Trophoblast cell (in vitro differentiated cells and primary cell): ENCODE measurements at regions not wholly inside any gene's neighbourhood (a gene's known extent, or its start where the extent isn't known, plus 50 kb on each side); places are given as distances from the start of the nearest gene placed in this dataset.

Source experiments
- DNase-seq, 2 donors: peaks; one replicate each; pipeline ENCODE4 v3.0.0-alpha.2; 2016
- H2AFZ ChIP-seq: 2 replicates; pipeline ENCODE4 v1.6.1; 2013; ENCODE audit warnings: low read length, moderate library complexity, mild to moderate bottlenecking; ENCODE audit not compliant: insufficient read depth, poor library complexity
- H2AK5ac ChIP-seq: 2 replicates; pipeline ENCODE4 v1.6.1; 2013; ENCODE audit warnings: mild to moderate bottlenecking, low read length
- H2BK120ac ChIP-seq: 2 replicates; pipeline ENCODE4 v1.6.1; 2013; ENCODE audit warnings: low read length, mild to moderate bottlenecking, moderate library complexity; ENCODE audit not compliant: insufficient read depth, poor library complexity
- H2BK12ac ChIP-seq: 2 replicates; pipeline ENCODE4 v1.6.1; 2013; ENCODE audit warnings: mild to moderate bottlenecking, low read length, moderate library complexity
- H2BK5ac ChIP-seq: 2 replicates; pipeline ENCODE4 v1.6.1; 2013; ENCODE audit warnings: low read length, low read depth, moderate library complexity, mild to moderate bottlenecking; ENCODE audit not compliant: poor library complexity
- H3K14ac ChIP-seq: 2 replicates; pipeline ENCODE4 v1.6.1; 2013; ENCODE audit warnings: mild to moderate bottlenecking, low read length
- H3K18ac ChIP-seq: 2 replicates; pipeline ENCODE4 v1.6.1; 2013; ENCODE audit warnings: mild to moderate bottlenecking, low read length
- H3K23ac ChIP-seq: 2 replicates; pipeline ENCODE4 v1.6.1; 2013; ENCODE audit warnings: low read length
- H3K27ac ChIP-seq: 2 replicates; pipeline ENCODE4 v1.5.1; 2013; ENCODE audit warnings: low read depth, mild to moderate bottlenecking, inconsistent platforms, low read length, moderate library complexity
- H3K27me3 ChIP-seq: 2 replicates; pipeline ENCODE4 v1.6.1; 2013; ENCODE audit warnings: inconsistent platforms, mild to moderate bottlenecking, low read length, moderate library complexity; ENCODE audit not compliant: insufficient read depth
- H3K36me3 ChIP-seq, 2 experiments: 1 replicate in 1 of 2; 2 replicates in 1 of 2; pipeline ENCODE4 v1.6.1; 2013; ENCODE audit warnings: low read length in 2 of 2, mild to moderate bottlenecking in 2 of 2, moderate library complexity in 1 of 2; ENCODE audit not compliant: insufficient read depth in 2 of 2, control insufficient read depth in 1 of 2
- H3K4ac ChIP-seq: 2 replicates; pipeline ENCODE4 v1.6.1; 2013; ENCODE audit warnings: low read depth, mild to moderate bottlenecking, low read length, moderate library complexity
- H3K4me1 ChIP-seq, 2 experiments: 1 replicate in 1 of 2; 2 replicates in 1 of 2; pipeline ENCODE4 v1.6.1; 2013; ENCODE audit warnings: low read length in 2 of 2, mild to moderate bottlenecking in 2 of 2, moderate library complexity in 1 of 2; ENCODE audit not compliant: insufficient read depth in 2 of 2, control insufficient read depth in 1 of 2
- H3K4me2 ChIP-seq: 2 replicates; pipeline ENCODE4 v1.6.1; 2013; ENCODE audit warnings: inconsistent platforms, mild to moderate bottlenecking, low read length, moderate library complexity
- H3K4me3 ChIP-seq: 2 replicates; pipeline ENCODE4 v1.5.1; 2013; ENCODE audit warnings: mild to moderate bottlenecking, low read depth, low read length, inconsistent platforms
- H3K79me1 ChIP-seq: one replicate; pipeline ENCODE4 v1.6.1; 2013; ENCODE audit warnings: low read length
- H3K79me2 ChIP-seq: 2 replicates; pipeline ENCODE4 v1.6.1; 2013; ENCODE audit warnings: low read length, mild to moderate bottlenecking; ENCODE audit not compliant: control insufficient read depth, insufficient read depth, poor library complexity
- H3K9ac ChIP-seq: 2 replicates; pipeline ENCODE4 v1.6.1; 2013; ENCODE audit warnings: mild to moderate bottlenecking, low read length
- H3K9me3 ChIP-seq: 2 replicates; pipeline ENCODE4 v1.6.1; 2013; ENCODE audit warnings: low read depth, mild to moderate bottlenecking, control low read depth, inconsistent platforms, low read length; ENCODE audit not compliant: insufficient read depth
- H4K12ac ChIP-seq: 2 replicates; pipeline ENCODE4 v1.6.1; 2013; ENCODE audit warnings: low read depth, mild to moderate bottlenecking, low read length, moderate library complexity
- H4K8ac ChIP-seq: 2 replicates; pipeline ENCODE4 v1.6.1; 2013; ENCODE audit warnings: low read depth, mild to moderate bottlenecking, low read length, moderate library complexity
- H4K91ac ChIP-seq: one replicate; pipeline ENCODE4 v1.6.1; 2013; ENCODE audit warnings: low read depth, mild to moderate bottlenecking, low read length, moderate library complexity
- WGBS: extraction: QIAGEN DNeasy Blood & Tissue Kit; methylation state at CpG from one replicate; pipeline ENCODE4 v1.1.7; 2013; ENCODE audit warnings: missing lambda C conversion rate; ENCODE audit not compliant: insufficient read length, insufficient coverage; ENCODE audit errors: extremely low coverage; 5-methylcytosine and 5-hydroxymethylcytosine counted together

- Histone ChIP-seq H3K4me2 (no peak overlapping the region), H3K79me1 (no peaks in the 10 kb centered on the region), H3K27me3 (no peaks in the 10 kb centered on the region), H2BK120ac (peak overlapping the region; percentile 20), H4K91ac (peak overlapping the region; percentile 29), H2BK5ac (no peak overlapping the region), H3K79me2 (no peaks in the 10 kb centered on the region), H3K27ac (peak overlapping the region; percentile 6), H3K4me3 (no peak overlapping the region), H4K8ac (no peak overlapping the region), H2AK5ac (no peak overlapping the region), H3K18ac (no peak overlapping the region), H3K14ac (no peak overlapping the region), H2BK12ac (no peak overlapping the region), H3K36me3 (no peaks in the 10 kb centered on the region), H2AFZ (no peak overlapping the region), H3K23ac (no peak overlapping the region), H4K12ac (no peak overlapping the region), H3K9ac (no peak overlapping the region), H3K9me3 (no peaks in the 10 kb centered on the region), H3K4ac (no peak overlapping the region), H3K4me1 (peaks cover 2 to 10% of the 10 kb centered on the region in 2 experiments)
- peak; percentile 64 to 67 for DNase-seq
- no CpG with 5 or more reads among the region's 3 CpGs for WGBS
Measured at GRCh38 chr5:57316798-57317327, 143.0 kb downstream of the GPBP1 start.

- no peak for DNase-seq
- Histone ChIP-seq H2AFZ (no peak overlapping the region), H2BK12ac (peak overlapping the region; percentile 67), H4K8ac (no peak overlapping the region), H3K9ac (no peak overlapping the region), H2AK5ac (no peak overlapping the region), H3K4ac (no peak overlapping the region), H2BK5ac (no peak overlapping the region), H4K12ac (no peak overlapping the region), H3K9me3 (no peaks in the 10 kb centered on the region), H3K4me3 (no peak overlapping the region), H3K27ac (no peak overlapping the region), H3K27me3 (no peaks in the 10 kb centered on the region), H4K91ac (no peak overlapping the region), H2BK120ac (no peak overlapping the region), H3K79me1 (no peaks in the 10 kb centered on the region), H3K36me3 (no peaks in the 10 kb centered on the region), H3K4me2 (no peak overlapping the region), H3K79me2 (no peaks in the 10 kb centered on the region), H3K23ac (no peak overlapping the region), H3K4me1 (peaks cover 4 to 10% of the 10 kb centered on the region in 2 experiments), H3K14ac (no peak overlapping the region), H3K18ac (no peak overlapping the region)
- WGBS: no CpG with 5 or more reads among the region's 3 CpGs
Measured at GRCh38 chr5:57315941-57316340, 142.1 kb downstream of the GPBP1 start.
